ENCODE measurements at regions not wholly inside any gene's neighbourhood (a gene's known extent, or its start where the extent isn't known, plus 50 kb on each side); places are given as distances from the start of the nearest gene placed in this dataset.
"Not testable (repeated sequence)": the region's sequence is repeated elsewhere in the genome, so short reads cannot be mapped to it uniquely, and the experiment has no call there.

DNA sequence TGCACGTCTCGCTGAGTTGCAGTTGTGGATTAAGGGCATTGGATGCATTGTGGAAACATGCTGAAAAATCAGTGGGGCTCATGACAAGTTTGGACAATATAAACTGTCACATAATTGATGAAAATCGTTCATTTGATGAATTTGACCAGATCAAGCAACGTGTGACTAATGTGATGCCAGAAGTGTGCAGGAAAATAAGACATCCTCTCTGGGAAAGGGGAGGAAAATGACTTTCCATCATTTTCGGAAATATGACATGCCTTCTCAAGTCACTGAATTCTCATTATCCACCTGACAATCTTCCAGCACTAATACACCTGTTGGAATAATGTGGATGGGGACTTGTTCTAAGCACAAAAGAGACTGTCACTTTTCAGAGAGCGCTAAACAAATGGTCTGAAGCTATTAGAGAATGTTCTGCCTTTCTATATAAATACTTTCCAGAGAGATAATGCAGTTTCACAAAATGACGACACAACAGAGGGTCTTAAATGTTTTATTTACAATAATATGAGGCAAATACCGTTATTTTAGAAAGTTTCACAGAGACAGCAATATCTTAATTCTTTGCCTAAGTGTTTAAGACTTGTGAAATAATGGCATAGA, 1741.9 kb upstream of the RAG2 start:
- ATAC-seq (no peak), FAIRE-seq (no peak), DNase-seq (ENCODE audit: low read depth, low spot score) (no peak)
- TF ChIP-seq MYC (IDR thresholded peaks at IDR 0.05; ENCODE audit: insufficient read depth, insufficient read length, insufficient replicate concordance, low read length, severe bottlenecking) = no peak
- no peak for TF ChIP-seq IKZF1 (conservative IDR thresholded peaks at IDR 0.05)
- no peak for TF ChIP-seq MYB (IDR thresholded peaks at IDR 0.05; ENCODE audit: borderline replicate concordance, low read depth, low read length)
- TF ChIP-seq ASH2L (IDR thresholded peaks at IDR 0.05; ENCODE audit: borderline replicate concordance, low read depth) = no peak
- TF ChIP-seq NR2C1 (IDR thresholded peaks at IDR 0.05) = no peak
- no peak for TF ChIP-seq RUNX3 (IDR thresholded peaks at IDR 0.05; ENCODE audit: low read length)
- no peak for TF ChIP-seq EP300 (IDR thresholded peaks at IDR 0.05; ENCODE audit: borderline replicate concordance in 1 of 2, control insufficient read depth in 1 of 2, low read depth in 2 of 2, low read length in 2 of 2)
- TF ChIP-seq, protein P1, sequence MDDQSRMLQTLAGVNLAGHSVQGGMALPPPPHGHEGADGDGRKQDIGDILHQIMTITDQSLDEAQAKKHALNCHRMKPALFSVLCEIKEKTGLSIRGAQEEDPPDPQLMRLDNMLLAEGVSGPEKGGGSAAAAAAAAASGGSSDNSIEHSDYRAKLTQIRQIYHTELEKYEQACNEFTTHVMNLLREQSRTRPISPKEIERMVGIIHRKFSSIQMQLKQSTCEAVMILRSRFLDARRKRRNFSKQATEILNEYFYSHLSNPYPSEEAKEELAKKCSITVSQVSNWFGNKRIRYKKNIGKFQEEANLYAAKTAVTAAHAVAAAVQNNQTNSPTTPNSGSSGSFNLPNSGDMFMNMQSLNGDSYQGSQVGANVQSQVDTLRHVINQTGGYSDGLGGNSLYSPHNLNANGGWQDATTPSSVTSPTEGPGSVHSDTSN (IDR thresholded peaks at IDR 0.05; ENCODE audit: insufficient replicate concordance, low read depth, low read length) = no peak
- H3K4me2 ChIP-seq (ENCODE audit: control insufficient read depth, insufficient read depth) = no peak overlapping the region
- H3K27me3 ChIP-seq (replicated peaks in 1 of 2; ENCODE audit: control insufficient read depth in 2 of 2, insufficient read depth in 2 of 2, low read length in 1 of 2) = no peaks in the 10 kb centered on the region
- no peak overlapping the region for H2AFZ ChIP-seq (ENCODE audit: control insufficient read depth, low read depth, low read length)
- WGBS (ENCODE audit: insufficient coverage, insufficient replicate concordance, low lambda C conversion rate, missing lambda C conversion rate) = 17% methylated on average over 8 of the region's 8 CpGs
- SMC1A ChIA-PET (ENCODE audit: uncharacterized antibody, unreplicated experiment) = no interaction called here
- POLR2A ChIA-PET = no interaction called here
- H3K27ac ChIP-seq (ENCODE audit: control insufficient read depth, insufficient read depth) = no peak overlapping the region
- CTCF ChIA-PET = interaction anchor here (0.6 kb wide), 1 partner anchor 113 kb away, joined by 3 read pairs; no protein-coding TSS in a partner anchor
- no peaks in the 10 kb centered on the region for H3K4me1 ChIP-seq (ENCODE audit: control insufficient read depth, insufficient read depth, low read length)
- H4K20me1 ChIP-seq (ENCODE audit: control insufficient read depth, insufficient read depth) = no peaks in the 10 kb centered on the region
- no peaks in the 10 kb centered on the region for H3K79me2 ChIP-seq (ENCODE audit: control insufficient read depth, insufficient read depth, low read length)
- H3K9ac ChIP-seq (ENCODE audit: control insufficient read depth, insufficient read depth, low read length) = no peak overlapping the region
- in situ Hi-C loops (cut with MboI) = no loop called here
- no TSS peak for BruUV-seq (replicated peaks)
- RAD21 ChIA-PET (ENCODE audit: unreplicated experiment) = no interaction called here
- H3K36me3 ChIP-seq (ENCODE audit: control insufficient read depth in 2 of 2, insufficient read depth in 2 of 2, low read length in 1 of 2) = no peaks in the 10 kb centered on the region
- no peaks in the 10 kb centered on the region for H3K9me3 ChIP-seq (replicated peaks; ENCODE audit: control insufficient read depth, insufficient read depth, low read length)
- intact Hi-C loops (cut with micrococcal nuclease; ENCODE audit: unreplicated experiment) = no loop called here
- no peak overlapping the region for H3K4me3 ChIP-seq

DNA sequence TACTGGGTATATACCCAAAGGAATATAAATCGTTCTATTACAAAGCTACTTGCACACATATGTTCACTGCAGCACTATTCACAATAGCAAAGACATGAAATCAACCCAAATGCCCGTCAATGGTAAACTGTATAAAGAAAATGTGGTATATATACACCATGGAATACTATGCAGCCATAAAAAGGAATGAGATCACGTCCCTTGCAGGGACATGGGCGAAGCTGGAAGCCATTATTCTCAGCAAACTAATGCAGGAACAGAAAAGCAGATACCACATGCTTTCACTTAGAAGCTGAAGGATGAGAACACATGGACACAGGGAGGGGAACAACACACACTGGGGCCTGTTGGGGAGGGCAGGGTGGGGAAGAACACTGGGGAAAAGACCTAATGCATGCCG, 1740.0 kb upstream of the RAG2 start:
- H3K27me3 ChIP-seq (replicated peaks in 1 of 2; ENCODE audit: control insufficient read depth in 2 of 2, insufficient read depth in 2 of 2, low read length in 1 of 2); FAIRE-seq; ATAC-seq; H3K79me2 ChIP-seq (ENCODE audit: control insufficient read depth, insufficient read depth, low read length); H3K4me3 ChIP-seq; SMC1A ChIA-PET (ENCODE audit: uncharacterized antibody, unreplicated experiment); H3K27ac ChIP-seq (ENCODE audit: control insufficient read depth, insufficient read depth); intact Hi-C loops (cut with micrococcal nuclease; ENCODE audit: unreplicated experiment); in situ Hi-C loops (cut with MboI); BruUV-seq (replicated peaks); DNase-seq (ENCODE audit: low read depth, low spot score); RAD21 ChIA-PET (ENCODE audit: unreplicated experiment); H3K4me2 ChIP-seq (ENCODE audit: control insufficient read depth, insufficient read depth); POLR2A ChIA-PET; H2AFZ ChIP-seq (ENCODE audit: control insufficient read depth, low read depth, low read length); H3K4me1 ChIP-seq (ENCODE audit: control insufficient read depth, insufficient read depth, low read length); H4K20me1 ChIP-seq (ENCODE audit: control insufficient read depth, insufficient read depth); H3K36me3 ChIP-seq (ENCODE audit: control insufficient read depth in 2 of 2, insufficient read depth in 2 of 2, low read length in 1 of 2); CTCF ChIA-PET; H3K9ac ChIP-seq (ENCODE audit: control insufficient read depth, insufficient read depth, low read length); H3K9me3 ChIP-seq (replicated peaks; ENCODE audit: control insufficient read depth, insufficient read depth, low read length): not testable (repeated sequence)
- 15% methylated on average over 5 of the region's 5 CpGs for WGBS (ENCODE audit: insufficient coverage, insufficient replicate concordance, low lambda C conversion rate, missing lambda C conversion rate)

All from GM12878 (cell line).